GM18519 (cell line): ENCODE measurements at regions not wholly inside any gene's neighbourhood (a gene's known extent, or its start where the extent isn't known, plus 50 kb on each side); places are given as distances from the start of the nearest gene placed in this dataset.
"Not testable (repeated sequence)": the region's sequence is repeated elsewhere in the genome, so short reads cannot be mapped to it uniquely, and the experiment has no call there.

Experiments used
- ATAC-seq: cut with Tn5 transposase; IDR thresholded peaks from one replicate; pipeline ENCODE4 v1.9.1; 2021; ENCODE audit warnings: mild to moderate bottlenecking, moderate library complexity; ENCODE audit not compliant: unreplicated experiment, low FRiP score

- ATAC-seq: no peak
Measured at GRCh38 chr4:27911047-27911446, 1050.4 kb downstream of the STIM2 start.

GRCh38 chr4:27913738-27914137 is 1053.1 kb downstream of the STIM2 start:
- ATAC-seq: no peak

GRCh38 chr4:27915822-27916221 is 1055.2 kb downstream of the STIM2 start:
- ATAC-seq: no peak

GRCh38 chr4:27916452-27917184 is 1056.0 kb downstream of the STIM2 start:
- no peak for ATAC-seq

GRCh38 chr4:27917381-27917780 is 1056.7 kb downstream of the STIM2 start:
- no peak for ATAC-seq

- no peak for ATAC-seq
Measured at GRCh38 chr4:27921231-27921630, 1060.6 kb downstream of the STIM2 start.

- ATAC-seq: no peak
Measured at GRCh38 chr4:27928761-27929540, 1068.3 kb downstream of the STIM2 start.

GRCh38 chr4:27930291-27930690 is 1069.7 kb downstream of the STIM2 start:
- no peak for ATAC-seq

- ATAC-seq: no peak
Measured at GRCh38 chr4:27930976-27931375, 1070.3 kb downstream of the STIM2 start.

GRCh38 chr4:27931584-27931983 is 1070.9 kb downstream of the STIM2 start:
- no peak for ATAC-seq

GRCh38 chr4:27934871-27935270 is 1074.2 kb downstream of the STIM2 start:
- no peak for ATAC-seq

GRCh38 chr4:27946799-27947198 is 1086.2 kb downstream of the STIM2 start:
- ATAC-seq: no peak

GRCh38 chr4:27947302-27947701 is 1086.7 kb downstream of the STIM2 start:
- ATAC-seq: no peak

GRCh38 chr4:27964095-27964494 is 1103.5 kb downstream of the STIM2 start:
- no peak for ATAC-seq

- no peak for ATAC-seq
Measured at GRCh38 chr4:27966664-27967063, 1106.0 kb downstream of the STIM2 start.

- ATAC-seq: no peak
Measured at GRCh38 chr4:27973056-27973455, 1112.4 kb downstream of the STIM2 start.

GRCh38 chr4:27973700-27974099 is 1113.1 kb downstream of the STIM2 start:
- ATAC-seq: no peak

- no peak for ATAC-seq
Measured at GRCh38 chr4:27974339-27974738, 1113.7 kb downstream of the STIM2 start.

GRCh38 chr4:27974881-27975280 is 1114.2 kb downstream of the STIM2 start:
- ATAC-seq: not testable (repeated sequence)

- ATAC-seq: not testable (repeated sequence)
Measured at GRCh38 chr4:27978427-27979109, 1117.9 kb downstream of the STIM2 start.

- no peak for ATAC-seq
Measured at GRCh38 chr4:27985522-27985921, 1124.9 kb downstream of the STIM2 start.
